GM12872 (cell line): ENCODE measurements at regions not wholly inside any gene's neighbourhood (a gene's known extent, or its start where the extent isn't known, plus 50 kb on each side); places are given as distances from the start of the nearest gene placed in this dataset.

Experiments
- TF ChIP-seq, protein P1 (sequence below): IDR thresholded peaks from 3 replicates; pipeline ENCODE4 v1.5.1; 2011; ENCODE audit warnings: low read depth, mild to moderate bottlenecking, low read length, moderate library complexity; ENCODE audit not compliant: insufficient read depth

- TF ChIP-seq, protein P1, sequence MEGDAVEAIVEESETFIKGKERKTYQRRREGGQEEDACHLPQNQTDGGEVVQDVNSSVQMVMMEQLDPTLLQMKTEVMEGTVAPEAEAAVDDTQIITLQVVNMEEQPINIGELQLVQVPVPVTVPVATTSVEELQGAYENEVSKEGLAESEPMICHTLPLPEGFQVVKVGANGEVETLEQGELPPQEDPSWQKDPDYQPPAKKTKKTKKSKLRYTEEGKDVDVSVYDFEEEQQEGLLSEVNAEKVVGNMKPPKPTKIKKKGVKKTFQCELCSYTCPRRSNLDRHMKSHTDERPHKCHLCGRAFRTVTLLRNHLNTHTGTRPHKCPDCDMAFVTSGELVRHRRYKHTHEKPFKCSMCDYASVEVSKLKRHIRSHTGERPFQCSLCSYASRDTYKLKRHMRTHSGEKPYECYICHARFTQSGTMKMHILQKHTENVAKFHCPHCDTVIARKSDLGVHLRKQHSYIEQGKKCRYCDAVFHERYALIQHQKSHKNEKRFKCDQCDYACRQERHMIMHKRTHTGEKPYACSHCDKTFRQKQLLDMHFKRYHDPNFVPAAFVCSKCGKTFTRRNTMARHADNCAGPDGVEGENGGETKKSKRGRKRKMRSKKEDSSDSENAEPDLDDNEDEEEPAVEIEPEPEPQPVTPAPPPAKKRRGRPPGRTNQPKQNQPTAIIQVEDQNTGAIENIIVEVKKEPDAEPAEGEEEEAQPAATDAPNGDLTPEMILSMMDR: no peak
These were observed 102.3 kb upstream of the GULP1 start for GRCh38 chr2:188189356-188189755.

- TF ChIP-seq, protein P1: no peak
These were observed 98.4 kb upstream of the GULP1 start for GRCh38 chr2:188193230-188193629.

DNA sequence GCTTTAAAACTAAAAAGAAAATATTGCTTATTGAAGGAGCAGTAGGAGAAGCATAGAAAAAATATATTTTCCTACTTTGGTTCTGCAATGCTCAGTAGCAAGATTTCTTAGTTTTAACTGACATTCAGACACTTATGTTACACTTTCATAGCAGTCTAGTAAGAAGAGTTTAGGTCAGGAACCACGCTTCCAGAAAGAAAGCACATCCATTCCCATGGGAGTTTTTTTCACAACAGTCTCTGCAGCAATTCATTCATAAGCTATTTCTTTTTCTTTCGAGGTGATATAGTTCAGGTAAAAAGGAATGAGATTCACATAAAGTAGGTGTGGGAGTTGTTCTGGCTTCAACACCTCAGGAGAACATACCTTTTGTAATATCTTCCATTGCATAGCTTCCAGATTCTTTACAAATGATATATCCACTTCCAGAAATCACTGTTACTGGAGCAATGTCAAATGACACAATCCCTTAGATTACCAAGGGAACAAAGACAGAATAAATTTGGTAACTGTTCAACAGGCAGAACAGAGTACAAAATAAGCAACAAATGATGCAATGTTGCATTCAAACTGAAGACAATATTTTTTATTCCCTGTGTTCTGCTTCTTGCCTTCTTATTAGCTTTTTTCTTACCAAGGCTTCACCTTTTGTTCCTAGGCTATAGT, 95.2 kb upstream of the GULP1 start:
- TF ChIP-seq, protein P1: no peak

- TF ChIP-seq, protein P1: no peak
These were observed 92.0 kb upstream of the GULP1 start for GRCh38 chr2:188199716-188200128.

GRCh38 chr2:188201639-188202038, 90.0 kb upstream of the GULP1 start:
- TF ChIP-seq, protein P1: no peak

GRCh38 chr2:188202777-188203176, 88.9 kb upstream of the GULP1 start:
- TF ChIP-seq, protein P1: no peak

GRCh38 chr2:188203776-188204175, 87.9 kb upstream of the GULP1 start:
- TF ChIP-seq, protein P1: no peak

GRCh38 chr2:188204824-188205223, 86.8 kb upstream of the GULP1 start:
- TF ChIP-seq, protein P1: no peak
